GM19438 (cell line): ENCODE measurements at regions not wholly inside any gene's neighbourhood (a gene's known extent, or its start where the extent isn't known, plus 50 kb on each side); places are given as distances from the start of the nearest gene placed in this dataset.

Source experiments
- ATAC-seq: cut with Tn5 transposase; IDR thresholded peaks from one replicate; pipeline ENCODE4 v1.9.1; 2021; ENCODE audit warnings: low read depth; ENCODE audit not compliant: unreplicated experiment

GRCh38 chrX:107502316-107502715 is 52.9 kb downstream of the FRMPD3 start:
- no peak for ATAC-seq

GRCh38 chrX:107504006-107504405 is 54.6 kb downstream of the FRMPD3 start:
- ATAC-seq: no peak

DNA sequence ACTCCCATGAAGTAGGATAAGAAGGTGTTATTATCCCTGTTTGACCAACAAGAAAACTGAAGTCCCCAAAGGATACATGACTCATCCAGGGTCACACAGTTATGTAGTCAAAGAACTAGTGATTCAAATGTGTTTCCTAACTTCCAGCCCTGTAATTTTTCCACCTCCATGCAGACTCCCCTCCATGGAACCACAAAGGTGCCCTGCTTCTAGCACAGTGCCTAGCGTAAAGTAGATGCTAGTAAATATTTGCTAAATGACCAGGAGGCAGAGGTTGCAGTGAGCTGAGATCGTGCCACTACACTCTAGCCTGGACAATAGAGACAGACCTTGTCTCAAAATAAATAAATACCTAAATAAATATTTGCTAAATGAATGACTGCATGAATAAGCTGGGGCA is 55.8 kb downstream of the FRMPD3 start:
- ATAC-seq: no peak

DNA sequence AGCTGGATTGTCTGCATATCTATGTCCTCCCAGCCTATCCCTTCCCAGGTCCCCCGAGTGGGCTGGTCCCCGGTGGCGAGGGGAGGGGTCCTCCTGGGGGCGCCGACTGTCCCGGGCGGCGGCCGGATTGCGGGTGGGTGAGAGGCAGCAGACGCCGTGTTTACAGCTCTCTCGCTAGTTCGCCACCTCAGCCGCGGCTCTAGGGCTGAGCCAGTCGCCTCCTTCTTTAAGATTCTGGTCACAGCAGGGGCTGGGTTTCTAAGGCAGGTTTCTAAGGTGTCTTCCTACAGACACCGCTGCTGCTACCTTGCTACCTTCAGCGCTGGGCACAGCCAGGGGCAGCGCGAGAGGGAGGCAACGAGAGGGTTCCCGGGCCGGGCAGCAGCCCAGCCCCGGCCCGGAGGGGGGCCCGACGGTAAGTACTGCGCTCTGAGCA is 57.2 kb downstream of the FRMPD3 start:
- no peak for ATAC-seq

- ATAC-seq: no peak
These were observed 57.8 kb downstream of the FRMPD3 start for GRCh38 chrX:107507093-107507743.

- no peak for ATAC-seq
These were observed 58.3 kb downstream of the FRMPD3 start for GRCh38 chrX:107507744-107508117.

GRCh38 chrX:107508925-107509324 is 59.5 kb downstream of the FRMPD3 start:
- ATAC-seq: no peak

GRCh38 chrX:107514944-107515343 is 65.5 kb downstream of the FRMPD3 start:
- no peak for ATAC-seq

GRCh38 chrX:107521877-107522586 is 72.6 kb downstream of the FRMPD3 start:
- no peak for ATAC-seq

DNA sequence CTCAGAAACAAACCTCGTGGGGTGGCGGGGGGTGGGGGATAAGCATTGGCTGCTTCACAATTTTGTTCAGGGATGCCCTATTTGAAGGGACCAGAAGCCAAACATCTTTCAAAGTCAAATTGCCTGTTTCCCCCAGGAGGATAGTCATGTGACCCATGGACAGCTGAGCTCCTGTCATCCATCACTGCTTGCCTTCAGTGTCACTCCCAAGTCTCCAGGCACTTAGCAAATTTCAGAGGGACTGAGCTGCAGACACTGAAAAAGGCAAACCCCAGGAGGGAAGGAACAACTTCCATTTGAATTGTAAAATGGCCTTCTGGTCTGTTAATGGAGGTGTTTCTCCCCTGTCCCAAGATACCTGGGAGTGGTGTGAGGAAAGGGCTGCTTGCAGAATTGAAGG is 73.4 kb downstream of the FRMPD3 start:
- no peak for ATAC-seq

DNA sequence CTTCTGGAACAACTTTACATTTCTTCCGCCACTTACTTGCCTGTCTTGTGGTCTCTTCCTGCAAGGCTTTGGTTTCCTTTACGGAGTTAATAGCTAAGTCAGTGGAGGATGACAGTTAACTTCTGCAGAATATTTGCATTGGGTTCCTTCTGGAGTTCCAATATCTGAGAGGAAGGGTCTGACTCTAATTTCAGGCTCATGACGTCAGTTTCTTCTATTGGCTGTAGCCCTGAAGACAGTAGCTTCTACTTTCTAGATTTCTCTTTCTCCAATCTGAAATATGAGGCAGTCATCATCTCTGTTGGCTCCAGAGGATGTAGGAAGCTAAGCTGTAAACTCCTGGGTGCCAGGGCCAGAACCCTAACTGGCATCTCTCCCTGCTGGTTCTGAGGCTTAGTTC is 76.7 kb downstream of the FRMPD3 start:
- ATAC-seq: no peak

DNA sequence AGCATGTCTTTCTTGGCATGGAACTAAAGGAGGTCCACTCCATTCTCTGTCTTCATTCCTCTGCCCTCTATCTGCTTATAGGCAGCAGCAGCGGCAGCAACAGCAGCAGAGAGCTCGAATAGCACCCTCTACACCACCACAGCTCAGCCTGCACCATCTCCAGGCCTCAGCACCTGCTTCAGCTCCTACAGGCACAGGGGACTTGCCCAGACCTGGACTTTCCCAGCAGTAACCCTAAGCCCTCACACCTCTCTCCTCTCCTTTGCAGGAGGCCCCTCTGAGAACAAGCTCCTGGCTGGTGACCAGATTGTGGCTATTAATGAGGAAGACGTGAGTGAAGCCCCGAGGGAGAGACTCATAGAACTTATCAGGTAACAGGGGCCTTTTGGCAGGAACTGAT is 80.7 kb downstream of the FRMPD3 start:
- ATAC-seq: no peak

DNA sequence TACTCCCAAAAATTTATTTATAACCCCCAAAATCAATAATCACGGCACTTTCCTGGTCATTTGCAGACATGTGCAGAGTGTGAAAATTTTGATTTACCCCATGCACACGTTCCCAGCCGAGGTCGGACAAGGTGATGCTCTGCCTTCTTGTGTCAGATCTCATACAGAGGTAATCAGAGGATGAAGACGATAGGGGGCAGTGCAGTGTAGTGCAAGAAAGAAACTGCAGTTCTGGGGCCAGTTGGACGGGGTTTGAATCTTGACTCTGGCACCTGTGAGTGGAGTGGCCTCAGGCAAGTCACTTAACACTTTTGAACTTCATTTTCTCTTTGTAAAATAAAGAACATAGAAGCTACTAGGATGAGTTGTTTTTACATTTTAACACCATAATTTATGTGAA is 88.4 kb downstream of the FRMPD3 start:
- no peak for ATAC-seq

DNA sequence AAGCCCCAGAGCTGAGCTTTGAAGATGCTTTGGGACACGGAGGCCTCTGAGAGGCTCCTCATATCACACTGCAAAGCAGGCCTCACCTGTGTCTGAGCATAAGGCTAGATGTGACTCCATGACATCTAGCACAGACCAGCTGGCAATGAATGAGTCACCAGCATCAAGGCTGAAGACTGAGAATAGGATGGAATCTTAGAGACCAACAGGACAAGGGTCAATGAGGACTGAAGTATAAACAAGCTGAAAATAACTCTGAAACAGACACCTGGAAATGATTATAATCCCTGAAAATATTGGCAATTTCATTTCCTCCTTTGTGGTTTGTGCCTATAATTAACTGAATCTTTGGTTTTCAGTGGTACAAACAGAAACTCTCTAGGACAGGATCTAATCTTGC is 87.1 kb upstream of the PRPS1 start:
- no peak for ATAC-seq

DNA sequence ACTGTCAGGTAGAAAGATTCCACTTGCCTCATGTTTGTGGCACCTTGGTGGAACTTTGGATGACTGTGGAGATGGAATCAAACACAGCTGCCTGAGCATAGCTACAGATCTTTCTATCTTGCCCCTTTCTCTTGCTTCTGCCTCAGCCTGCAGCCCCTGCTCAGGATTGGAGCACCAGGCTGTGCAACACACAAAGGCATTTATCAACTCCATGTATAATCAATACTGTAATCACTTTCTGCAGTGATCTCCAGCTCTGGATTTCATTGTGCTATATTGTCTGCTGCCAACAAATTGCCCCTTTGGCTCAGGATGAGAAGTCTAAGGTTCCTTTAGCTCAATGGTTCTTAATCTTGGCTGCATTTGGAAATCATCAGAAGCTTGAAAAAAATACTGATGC is 86.3 kb upstream of the PRPS1 start:
- ATAC-seq: no peak

DNA sequence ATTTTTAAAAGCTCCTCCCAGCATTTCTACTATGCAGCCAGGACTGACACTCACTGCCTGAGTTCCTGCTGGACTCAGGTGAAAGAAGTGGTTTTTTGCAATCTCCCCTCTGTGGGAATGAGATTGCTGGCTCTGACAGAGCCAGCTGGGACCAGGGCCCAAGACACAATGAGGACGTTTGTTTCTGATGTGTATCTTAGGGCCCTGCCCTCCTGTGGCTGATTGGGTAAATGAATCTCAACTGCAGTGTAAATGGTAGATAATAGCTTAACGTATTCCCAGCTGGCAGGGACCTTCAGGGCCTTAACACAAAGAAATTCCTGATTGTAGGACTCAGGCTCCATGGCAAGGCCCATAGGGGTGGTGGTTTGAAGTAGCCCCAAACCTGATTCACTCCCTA is 85.8 kb upstream of the PRPS1 start:
- ATAC-seq: no peak

- no peak for ATAC-seq
These were observed 80.7 kb upstream of the PRPS1 start for GRCh38 chrX:107547621-107548020.

GRCh38 chrX:107548775-107549174 is 79.5 kb upstream of the PRPS1 start:
- no peak for ATAC-seq

DNA sequence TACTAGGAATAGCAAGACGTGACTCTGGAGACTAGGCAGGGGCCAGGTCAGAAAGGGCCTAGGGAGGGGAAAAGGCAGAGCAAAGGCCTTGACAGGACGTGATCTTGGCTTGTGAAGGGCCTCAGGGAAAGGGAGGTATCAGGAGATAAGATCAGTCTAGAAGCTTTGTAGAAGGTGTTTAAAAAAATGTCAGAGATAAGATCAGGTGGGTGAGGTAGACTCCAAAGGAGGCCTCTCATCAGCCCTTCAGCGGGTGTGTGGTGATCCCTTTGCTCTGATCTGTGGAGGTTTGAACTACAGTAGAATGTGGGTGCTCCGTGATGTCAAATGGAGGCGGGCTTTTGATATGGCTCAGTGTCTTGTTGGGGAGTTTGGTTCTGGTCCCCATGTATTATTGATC is 78.8 kb upstream of the PRPS1 start:
- ATAC-seq: no peak

DNA sequence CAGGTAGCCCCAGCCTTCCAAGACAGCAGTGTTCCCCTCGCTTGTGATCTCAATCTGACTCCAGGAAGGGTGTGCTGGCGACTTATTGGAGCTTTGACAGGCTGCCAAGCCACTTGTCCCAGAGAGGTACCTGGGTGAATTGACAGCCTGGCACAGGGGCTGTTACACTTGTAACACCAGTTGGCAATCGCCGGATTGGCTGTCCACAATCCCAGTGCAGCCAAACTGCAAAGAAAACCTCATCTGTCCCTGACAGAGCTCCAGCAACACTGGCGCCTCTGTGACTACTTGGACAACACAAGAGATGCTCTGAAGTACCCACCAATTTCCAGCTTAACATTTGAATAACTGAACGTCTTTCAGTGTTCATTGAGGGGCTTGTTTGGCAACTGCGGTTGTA is 76.8 kb upstream of the PRPS1 start:
- no peak for ATAC-seq

GRCh38 chrX:107552930-107553329 is 75.4 kb upstream of the PRPS1 start:
- no peak for ATAC-seq

- no peak for ATAC-seq
These were observed 71.3 kb upstream of the PRPS1 start for GRCh38 chrX:107556967-107557366.
